Liver (tissue), 8 donors: ENCODE measurements at regions not wholly inside any gene's neighbourhood (a gene's known extent, or its start where the extent isn't known, plus 50 kb on each side); places are given as distances from the start of the nearest gene placed in this dataset.

Experiments used
- DNase-seq: peaks from one replicate; pipeline ENCODE4 v3.0.0-alpha.2; 2017; ENCODE audit warnings: low spot score
- H3K27ac ChIP-seq, 2 donors: one replicate each; pipeline ENCODE4 v1.7.0; 2013; ENCODE audit warnings: inconsistent platforms in 2 of 2, low read length in 2 of 2, control low read depth in 1 of 2, low read depth in 1 of 2, mild to moderate bottlenecking in 1 of 2
- H3K27me3 ChIP-seq, 4 donors: one replicate each; pipeline versions ENCODE4 v1.6.1 to v1.7.0; 2013; ENCODE audit warnings: low read length in 3 of 4, inconsistent platforms in 1 of 4, mild to moderate bottlenecking in 1 of 4, moderate library complexity in 1 of 4; ENCODE audit not compliant: control insufficient read depth in 4 of 4, insufficient read depth in 4 of 4
- H3K36me3 ChIP-seq, 4 donors: one replicate each; pipeline versions ENCODE4 v1.6.1 to v1.7.0; 2013; ENCODE audit warnings: low read length in 3 of 4, mild to moderate bottlenecking in 3 of 4, low read depth in 1 of 4, moderate library complexity in 1 of 4; ENCODE audit not compliant: control insufficient read depth in 4 of 4, insufficient read depth in 3 of 4
- H3K4me1 ChIP-seq, 4 donors: one replicate each; pipeline versions ENCODE4 v1.6.1 to v1.7.0; 2013; ENCODE audit warnings: low read length in 3 of 4, mild to moderate bottlenecking in 3 of 4, moderate library complexity in 1 of 4; ENCODE audit not compliant: control insufficient read depth in 4 of 4, insufficient read depth in 4 of 4
- H3K4me3 ChIP-seq, 3 donors: one replicate each; pipeline versions ENCODE4 v1.6.1 to v1.7.0; 2013; ENCODE audit warnings: low read length in 3 of 3, control low read depth in 1 of 3, low read depth in 1 of 3, mild to moderate bottlenecking in 1 of 3
- H3K9ac ChIP-seq, 2 donors: one replicate each; pipeline ENCODE4 v1.7.0; 2013; ENCODE audit warnings: low read length in 2 of 2, mild to moderate bottlenecking in 2 of 2, moderate library complexity in 2 of 2, control low read depth in 1 of 2, low read depth in 1 of 2
- H3K9me3 ChIP-seq, 4 donors: one replicate each; pipeline versions ENCODE4 v1.6.1 to v1.7.0; 2013; ENCODE audit warnings: low read length in 3 of 4; ENCODE audit not compliant: control insufficient read depth in 4 of 4
- EGR1 ChIP-seq, 2 donors: IDR thresholded peaks; 2 replicates each; pipeline ENCODE4 v1.6.1; 2016 to 2018; ENCODE audit warnings: antibody characterized with exemption in 2 of 2, low read depth in 2 of 2
- FOXA1 ChIP-seq: IDR thresholded peaks from 2 replicates; pipeline ENCODE4 v1.6.1; 2016; ENCODE audit warnings: antibody characterized with exemption
- FOXA2 ChIP-seq: IDR thresholded peaks from 2 replicates; pipeline ENCODE4 v1.6.1; 2016; ENCODE audit warnings: antibody characterized with exemption
- GABPA ChIP-seq, 2 donors: IDR thresholded peaks in 1 of 2; conservative IDR thresholded peaks in 1 of 2; 2 replicates each; pipeline ENCODE4 v1.6.1; 2016; ENCODE audit warnings: antibody characterized with exemption in 2 of 2, mild to moderate bottlenecking in 1 of 2, moderate library complexity in 1 of 2
- HNF4A ChIP-seq, 2 donors: conservative IDR thresholded peaks; 2 replicates each; pipeline ENCODE4 v1.6.1; 2016; ENCODE audit warnings: antibody characterized with exemption in 2 of 2, mild to moderate bottlenecking in 2 of 2
- HNF4G ChIP-seq: IDR thresholded peaks from 2 replicates; pipeline ENCODE4 v1.6.1; 2016; ENCODE audit warnings: antibody characterized with exemption
- JUND ChIP-seq, 2 donors: IDR thresholded peaks; 2 replicates each; pipeline ENCODE4 v1.6.1; 2016; ENCODE audit warnings: antibody characterized with exemption in 2 of 2
- NR2F2 ChIP-seq: IDR thresholded peaks from 2 replicates; pipeline ENCODE4 v1.6.1; 2016; ENCODE audit warnings: antibody characterized with exemption
- RAD21 ChIP-seq, 2 donors: IDR thresholded peaks; 2 replicates each; pipeline ENCODE4 v1.6.1; 2016; ENCODE audit warnings: antibody characterized with exemption in 2 of 2, mild to moderate bottlenecking in 2 of 2
- RXRA ChIP-seq, 2 donors: IDR thresholded peaks; 2 replicates each; pipeline ENCODE4 v1.6.1; 2017 to 2018; ENCODE audit warnings: antibody characterized with exemption in 2 of 2, mild to moderate bottlenecking in 1 of 2
- SP1 ChIP-seq: IDR thresholded peaks from 2 replicates; pipeline ENCODE4 v1.6.1; 2018; ENCODE audit warnings: antibody characterized with exemption, mild to moderate bottlenecking
- TAF1 ChIP-seq: conservative IDR thresholded peaks from 2 replicates; pipeline ENCODE4 v1.6.1; 2016; ENCODE audit warnings: antibody characterized with exemption, mild to moderate bottlenecking
- YY1 ChIP-seq: IDR thresholded peaks from 2 replicates; pipeline ENCODE4 v1.6.1; 2016; ENCODE audit warnings: antibody characterized with exemption, mild to moderate bottlenecking
- WGBS: extraction: QIAGEN DNeasy Blood & Tissue Kit; methylation state at CpG from one replicate; pipeline ENCODE4 v1.1.7; 2013; 5-methylcytosine and 5-hydroxymethylcytosine counted together
- TF ChIP-seq, protein P1 (sequence below): IDR thresholded peaks from 2 replicates; pipeline ENCODE4 v1.6.1; 2016; ENCODE audit warnings: antibody characterized with exemption
- TF ChIP-seq, protein P2 (sequence below): IDR thresholded peaks from 2 replicates; pipeline ENCODE4 v1.6.1; 2016; ENCODE audit warnings: antibody characterized with exemption, mild to moderate bottlenecking
- TF ChIP-seq, protein P3 (sequence below): IDR thresholded peaks from 2 replicates; pipeline ENCODE4 v1.6.1; 2016; ENCODE audit warnings: antibody characterized with exemption
- TF ChIP-seq, protein P4 (sequence below): fragments of 150-350 bp; IDR thresholded peaks from 2 replicates; pipeline ENCODE4 v1.5.1; 2017; ENCODE audit warnings: improper control_type of control experiment, low read depth, low read length; ENCODE audit not compliant: missing input control
- TF ChIP-seq, protein P5 (sequence below): IDR thresholded peaks from 2 replicates; pipeline ENCODE4 v1.6.1; 2016; ENCODE audit warnings: antibody characterized with exemption
- donor health status: healthy.
- donor health status: healthy.
- donor health status: healthy.
- donor health status: healthy.
- donor health status: healthy.

DNA sequence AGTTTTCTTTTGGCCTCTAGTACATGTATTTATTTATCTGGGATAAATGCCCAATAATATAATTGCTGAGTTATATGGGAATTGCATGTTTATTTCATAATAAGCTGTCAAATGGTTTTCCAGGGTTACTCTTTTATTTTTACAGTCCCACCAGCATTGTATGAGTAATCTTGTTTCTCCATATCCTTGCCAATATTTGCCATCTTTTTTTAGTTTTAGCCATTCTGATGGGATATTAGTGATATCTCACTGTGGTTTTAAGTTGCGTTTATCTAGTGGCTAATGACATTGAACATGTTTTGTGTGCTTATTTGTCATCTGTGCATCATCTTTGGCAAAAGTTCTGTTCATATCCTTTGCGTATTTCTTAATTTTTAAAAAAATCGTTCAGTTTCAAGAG is 372.8 kb upstream of the CCDC179 start:
- no peaks in the 10 kb centered on the region for H3K27me3 ChIP-seq
- no peak overlapping the region for H3K4me3 ChIP-seq
- H3K36me3 ChIP-seq: no peaks in the 10 kb centered on the region
- H3K27ac ChIP-seq: no peak overlapping the region
- TF ChIP-seq NR2F2 (no peak), YY1 (no peak)
- TF ChIP-seq, protein P1, sequence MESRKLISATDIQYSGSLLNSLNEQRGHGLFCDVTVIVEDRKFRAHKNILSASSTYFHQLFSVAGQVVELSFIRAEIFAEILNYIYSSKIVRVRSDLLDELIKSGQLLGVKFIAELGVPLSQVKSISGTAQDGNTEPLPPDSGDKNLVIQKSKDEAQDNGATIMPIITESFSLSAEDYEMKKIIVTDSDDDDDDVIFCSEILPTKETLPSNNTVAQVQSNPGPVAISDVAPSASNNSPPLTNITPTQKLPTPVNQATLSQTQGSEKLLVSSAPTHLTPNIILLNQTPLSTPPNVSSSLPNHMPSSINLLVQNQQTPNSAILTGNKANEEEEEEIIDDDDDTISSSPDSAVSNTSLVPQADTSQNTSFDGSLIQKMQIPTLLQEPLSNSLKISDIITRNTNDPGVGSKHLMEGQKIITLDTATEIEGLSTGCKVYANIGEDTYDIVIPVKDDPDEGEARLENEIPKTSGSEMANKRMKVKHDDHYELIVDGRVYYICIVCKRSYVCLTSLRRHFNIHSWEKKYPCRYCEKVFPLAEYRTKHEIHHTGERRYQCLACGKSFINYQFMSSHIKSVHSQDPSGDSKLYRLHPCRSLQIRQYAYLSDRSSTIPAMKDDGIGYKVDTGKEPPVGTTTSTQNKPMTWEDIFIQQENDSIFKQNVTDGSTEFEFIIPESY: no peak
- H3K9ac ChIP-seq: no peak overlapping the region
- WGBS: 69% methylated on average over 3 of the region's 3 CpGs
- DNase-seq: no peak
- H3K9me3 ChIP-seq: no peaks in the 10 kb centered on the region
- no peaks in the 10 kb centered on the region for H3K4me1 ChIP-seq

DNA sequence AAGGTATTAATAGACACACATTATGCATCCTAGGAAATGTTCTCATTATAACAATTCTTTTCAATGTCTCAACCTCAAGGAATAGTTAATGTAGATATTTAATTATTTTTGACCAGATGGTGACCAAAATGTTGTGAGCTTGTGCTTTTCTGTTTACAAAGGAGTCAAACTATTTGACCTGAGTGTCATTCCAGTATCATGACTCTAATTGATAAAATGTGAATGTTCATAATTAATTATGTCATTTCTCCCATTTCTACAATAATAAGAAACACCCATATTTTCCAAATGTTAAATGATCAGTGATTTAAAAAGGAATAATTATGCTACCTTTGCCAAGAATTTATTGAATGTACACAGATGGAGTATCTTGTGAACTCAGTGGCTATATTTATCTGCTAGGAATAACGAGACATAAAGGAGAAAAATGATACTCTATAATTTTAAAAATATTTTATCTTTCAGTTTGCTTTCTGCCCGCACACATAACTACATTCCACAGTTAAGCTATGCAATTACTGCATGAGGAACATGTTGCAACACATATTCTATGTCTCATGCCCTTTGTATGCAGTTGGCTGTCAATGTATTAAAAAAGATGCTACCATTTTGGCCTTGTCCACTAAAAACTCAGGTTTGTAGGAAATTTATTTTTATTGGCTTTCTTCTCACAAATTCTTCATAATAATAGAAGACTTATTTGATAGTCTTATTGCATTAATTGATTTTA is 376.7 kb upstream of the CCDC179 start:
- WGBS: 79% methylated on average over 2 of the region's 2 CpGs
- H3K4me3 ChIP-seq: no peak overlapping the region
- no peaks in the 10 kb centered on the region for H3K9me3 ChIP-seq
- H3K9ac ChIP-seq: no peak overlapping the region
- no peak for DNase-seq
- no peak overlapping the region for H3K27ac ChIP-seq
- no peak for TF ChIP-seq HNF4G
- no peak for TF ChIP-seq RAD21 (IDR thresholded peaks at IDR 0.05)
- TF ChIP-seq, protein P2, sequence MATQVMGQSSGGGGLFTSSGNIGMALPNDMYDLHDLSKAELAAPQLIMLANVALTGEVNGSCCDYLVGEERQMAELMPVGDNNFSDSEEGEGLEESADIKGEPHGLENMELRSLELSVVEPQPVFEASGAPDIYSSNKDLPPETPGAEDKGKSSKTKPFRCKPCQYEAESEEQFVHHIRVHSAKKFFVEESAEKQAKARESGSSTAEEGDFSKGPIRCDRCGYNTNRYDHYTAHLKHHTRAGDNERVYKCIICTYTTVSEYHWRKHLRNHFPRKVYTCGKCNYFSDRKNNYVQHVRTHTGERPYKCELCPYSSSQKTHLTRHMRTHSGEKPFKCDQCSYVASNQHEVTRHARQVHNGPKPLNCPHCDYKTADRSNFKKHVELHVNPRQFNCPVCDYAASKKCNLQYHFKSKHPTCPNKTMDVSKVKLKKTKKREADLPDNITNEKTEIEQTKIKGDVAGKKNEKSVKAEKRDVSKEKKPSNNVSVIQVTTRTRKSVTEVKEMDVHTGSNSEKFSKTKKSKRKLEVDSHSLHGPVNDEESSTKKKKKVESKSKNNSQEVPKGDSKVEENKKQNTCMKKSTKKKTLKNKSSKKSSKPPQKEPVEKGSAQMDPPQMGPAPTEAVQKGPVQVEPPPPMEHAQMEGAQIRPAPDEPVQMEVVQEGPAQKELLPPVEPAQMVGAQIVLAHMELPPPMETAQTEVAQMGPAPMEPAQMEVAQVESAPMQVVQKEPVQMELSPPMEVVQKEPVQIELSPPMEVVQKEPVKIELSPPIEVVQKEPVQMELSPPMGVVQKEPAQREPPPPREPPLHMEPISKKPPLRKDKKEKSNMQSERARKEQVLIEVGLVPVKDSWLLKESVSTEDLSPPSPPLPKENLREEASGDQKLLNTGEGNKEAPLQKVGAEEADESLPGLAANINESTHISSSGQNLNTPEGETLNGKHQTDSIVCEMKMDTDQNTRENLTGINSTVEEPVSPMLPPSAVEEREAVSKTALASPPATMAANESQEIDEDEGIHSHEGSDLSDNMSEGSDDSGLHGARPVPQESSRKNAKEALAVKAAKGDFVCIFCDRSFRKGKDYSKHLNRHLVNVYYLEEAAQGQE: no peak
- no peak for TF ChIP-seq EGR1 (IDR thresholded peaks at IDR 0.05; ENCODE audit: low read depth in 2 of 2)
- TF ChIP-seq HNF4A (conservative IDR thresholded peaks at IDR 0.05): no peak
- TF ChIP-seq, protein P3, sequence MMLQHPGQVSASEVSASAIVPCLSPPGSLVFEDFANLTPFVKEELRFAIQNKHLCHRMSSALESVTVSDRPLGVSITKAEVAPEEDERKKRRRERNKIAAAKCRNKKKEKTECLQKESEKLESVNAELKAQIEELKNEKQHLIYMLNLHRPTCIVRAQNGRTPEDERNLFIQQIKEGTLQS: no peak
- TF ChIP-seq FOXA2: no peak
- TF ChIP-seq SP1: no peak
- TF ChIP-seq GABPA (IDR thresholded peaks at IDR 0.05 in 1 of 2, conservative IDR thresholded peaks at IDR 0.05 in 1 of 2): no peak
- no peak for TF ChIP-seq RXRA (IDR thresholded peaks at IDR 0.05)
- no peak for TF ChIP-seq TAF1
- no peak for TF ChIP-seq NR2F2
- no peak for TF ChIP-seq FOXA1
- TF ChIP-seq, protein P4, sequence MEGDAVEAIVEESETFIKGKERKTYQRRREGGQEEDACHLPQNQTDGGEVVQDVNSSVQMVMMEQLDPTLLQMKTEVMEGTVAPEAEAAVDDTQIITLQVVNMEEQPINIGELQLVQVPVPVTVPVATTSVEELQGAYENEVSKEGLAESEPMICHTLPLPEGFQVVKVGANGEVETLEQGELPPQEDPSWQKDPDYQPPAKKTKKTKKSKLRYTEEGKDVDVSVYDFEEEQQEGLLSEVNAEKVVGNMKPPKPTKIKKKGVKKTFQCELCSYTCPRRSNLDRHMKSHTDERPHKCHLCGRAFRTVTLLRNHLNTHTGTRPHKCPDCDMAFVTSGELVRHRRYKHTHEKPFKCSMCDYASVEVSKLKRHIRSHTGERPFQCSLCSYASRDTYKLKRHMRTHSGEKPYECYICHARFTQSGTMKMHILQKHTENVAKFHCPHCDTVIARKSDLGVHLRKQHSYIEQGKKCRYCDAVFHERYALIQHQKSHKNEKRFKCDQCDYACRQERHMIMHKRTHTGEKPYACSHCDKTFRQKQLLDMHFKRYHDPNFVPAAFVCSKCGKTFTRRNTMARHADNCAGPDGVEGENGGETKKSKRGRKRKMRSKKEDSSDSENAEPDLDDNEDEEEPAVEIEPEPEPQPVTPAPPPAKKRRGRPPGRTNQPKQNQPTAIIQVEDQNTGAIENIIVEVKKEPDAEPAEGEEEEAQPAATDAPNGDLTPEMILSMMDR: no peak
- no peak for TF ChIP-seq YY1
- TF ChIP-seq JUND (IDR thresholded peaks at IDR 0.05): no peak
- TF ChIP-seq, protein P5, sequence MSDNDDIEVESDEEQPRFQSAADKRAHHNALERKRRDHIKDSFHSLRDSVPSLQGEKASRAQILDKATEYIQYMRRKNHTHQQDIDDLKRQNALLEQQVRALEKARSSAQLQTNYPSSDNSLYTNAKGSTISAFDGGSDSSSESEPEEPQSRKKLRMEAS: no peak
- TF ChIP-seq, protein P1: no peak
- H3K36me3 ChIP-seq: no peaks in the 10 kb centered on the region
- no peaks in the 10 kb centered on the region for H3K4me1 ChIP-seq
- H3K27me3 ChIP-seq: no peaks in the 10 kb centered on the region
